Kidney glomerular epithelial cell (primary cell): ENCODE measurements at regions not wholly inside any gene's neighbourhood (a gene's known extent, or its start where the extent isn't known, plus 50 kb on each side); places are given as distances from the start of the nearest gene placed in this dataset.

Source experiments
- DNase-seq: peaks from one replicate; lab custom pipeline; 2025; lab: John Stamatoyannopoulos, UW

- DNase-seq, result no peak
These were observed 116.2 kb downstream of the FOXD2 start for GRCh38 chr1:47554082-47554481.

- DNase-seq, result peak; percentile 68
These were observed 117.1 kb downstream of the FOXD2 start for GRCh38 chr1:47554901-47555300.

GRCh38 chr1:47555306-47555705 is 117.5 kb downstream of the FOXD2 start:
- peak; percentile 79 for DNase-seq

- no peak for DNase-seq
These were observed 118.2 kb downstream of the FOXD2 start for GRCh38 chr1:47555841-47556560.

- DNase-seq, result no peak
These were observed 119.2 kb downstream of the FOXD2 start for GRCh38 chr1:47557066-47557465.

- DNase-seq, result peak; percentile 59
These were observed 121.1 kb downstream of the FOXD2 start for GRCh38 chr1:47558601-47559593.

- no peak for DNase-seq
These were observed 122.3 kb downstream of the FOXD2 start for GRCh38 chr1:47559944-47560695.

- no peak for DNase-seq
These were observed 123.7 kb downstream of the FOXD2 start for GRCh38 chr1:47561523-47562007.

GRCh38 chr1:47562147-47562546 is 124.3 kb downstream of the FOXD2 start:
- no peak for DNase-seq

GRCh38 chr1:47562799-47563198 is 125.0 kb downstream of the FOXD2 start:
- no peak for DNase-seq

GRCh38 chr1:47563201-47563600 is 125.4 kb downstream of the FOXD2 start:
- DNase-seq, result no peak

GRCh38 chr1:47564570-47564969 is 126.7 kb downstream of the FOXD2 start:
- DNase-seq, result no peak

GRCh38 chr1:47565092-47565491 is 127.2 kb downstream of the FOXD2 start:
- no peak for DNase-seq

GRCh38 chr1:47565676-47566075 is 127.8 kb downstream of the FOXD2 start:
- DNase-seq, result no peak

GRCh38 chr1:47568763-47569162 is 130.9 kb downstream of the FOXD2 start:
- no peak for DNase-seq

- DNase-seq, result no peak
These were observed 131.4 kb downstream of the FOXD2 start for GRCh38 chr1:47569261-47569660.

GRCh38 chr1:47569681-47570470 is 132.0 kb downstream of the FOXD2 start:
- peak; percentile 90 for DNase-seq

- no peak for DNase-seq
These were observed 133.3 kb downstream of the FOXD2 start for GRCh38 chr1:47571161-47571560.

- DNase-seq, result no peak
These were observed 134.1 kb downstream of the FOXD2 start for GRCh38 chr1:47571952-47572351.

GRCh38 chr1:47572731-47573430 is 135.0 kb downstream of the FOXD2 start:
- no peak for DNase-seq
